CD4-positive, CD25-positive, alpha-beta regulatory T cell (primary cell): ENCODE measurements at regions not wholly inside any gene's neighbourhood (a gene's known extent, or its start where the extent isn't known, plus 50 kb on each side); places are given as distances from the start of the nearest gene placed in this dataset.

Experiments used
- ATAC-seq, 2 donors: fragments of 150-1000 bp; cut with Tn5 transposase; one replicate each; pipeline ENCODE4 v1.10.0; 2021; ENCODE audit warnings: low read depth in 2 of 2, moderate number of reproducible peaks in 2 of 2, moderate library complexity in 1 of 2
- DNase-seq, 3 donors: peaks; one replicate each; pipeline versions ENCODE4 v3.0.0 to v3.0.0-alpha.2; 2012 to 2022; ENCODE audit warnings: mixed read lengths in 1 of 3
- H3K27ac ChIP-seq: one replicate; pipeline ENCODE4 v1.7.0; 2013; ENCODE audit warnings: mild to moderate bottlenecking, low read length; ENCODE audit not compliant: insufficient read depth, poor library complexity, severe bottlenecking
- H3K27me3 ChIP-seq: one replicate; pipeline ENCODE4 v1.7.0; 2013; ENCODE audit warnings: low read length; ENCODE audit not compliant: control insufficient read depth, insufficient read depth
- H3K36me3 ChIP-seq: one replicate; pipeline ENCODE4 v1.7.0; 2013; ENCODE audit warnings: mild to moderate bottlenecking, low read length, moderate library complexity; ENCODE audit not compliant: control insufficient read depth, insufficient read depth
- H3K4me1 ChIP-seq: 2 replicates; pipeline ENCODE4 v1.7.0; 2013; ENCODE audit warnings: mild to moderate bottlenecking, low read length; ENCODE audit not compliant: insufficient read depth, control insufficient read depth, poor library complexity, severe bottlenecking
- H3K4me3 ChIP-seq: one replicate; pipeline ENCODE4 v1.7.0; 2013; ENCODE audit warnings: low read depth, mild to moderate bottlenecking, low read length, moderate library complexity
- H3K9me3 ChIP-seq, 2 experiments: 1 replicate in 1 of 2; 2 replicates in 1 of 2; pipeline ENCODE4 v1.7.0; 2013; ENCODE audit warnings: low read length in 2 of 2, mild to moderate bottlenecking in 1 of 2, moderate library complexity in 1 of 2; ENCODE audit not compliant: control insufficient read depth in 2 of 2
- H3K27ac Mint-ChIP-seq, 3 donors: one replicate each; pipeline ENCODE4 v1.8.0; 2020 to 2022; ENCODE audit warnings: mild to moderate bottlenecking in 3 of 3, mixed read lengths in 3 of 3, moderate library complexity in 2 of 3
- H3K27me3 Mint-ChIP-seq: one replicate; pipeline ENCODE4 v1.8.0; 2022; ENCODE audit warnings: mild to moderate bottlenecking, mixed read lengths
- H3K36me3 Mint-ChIP-seq: one replicate; pipeline ENCODE4 v1.8.0; 2020; ENCODE audit warnings: mixed read lengths
- H3K4me1 Mint-ChIP-seq, 4 donors: one replicate each; pipeline ENCODE4 v1.8.0; 2020 to 2022; ENCODE audit warnings: mixed read lengths in 4 of 4, mild to moderate bottlenecking in 1 of 4
- H3K4me3 Mint-ChIP-seq, 4 donors: one replicate each; pipeline ENCODE4 v1.8.0; 2020 to 2022; ENCODE audit warnings: mild to moderate bottlenecking in 4 of 4, mixed read lengths in 4 of 4, moderate library complexity in 3 of 4
- H3K9me3 Mint-ChIP-seq, 7 donors: one replicate each; pipeline ENCODE4 v1.8.0; 2020 to 2022; ENCODE audit warnings: mixed read lengths in 7 of 7, mild to moderate bottlenecking in 3 of 7, moderate library complexity in 2 of 7

DNA sequence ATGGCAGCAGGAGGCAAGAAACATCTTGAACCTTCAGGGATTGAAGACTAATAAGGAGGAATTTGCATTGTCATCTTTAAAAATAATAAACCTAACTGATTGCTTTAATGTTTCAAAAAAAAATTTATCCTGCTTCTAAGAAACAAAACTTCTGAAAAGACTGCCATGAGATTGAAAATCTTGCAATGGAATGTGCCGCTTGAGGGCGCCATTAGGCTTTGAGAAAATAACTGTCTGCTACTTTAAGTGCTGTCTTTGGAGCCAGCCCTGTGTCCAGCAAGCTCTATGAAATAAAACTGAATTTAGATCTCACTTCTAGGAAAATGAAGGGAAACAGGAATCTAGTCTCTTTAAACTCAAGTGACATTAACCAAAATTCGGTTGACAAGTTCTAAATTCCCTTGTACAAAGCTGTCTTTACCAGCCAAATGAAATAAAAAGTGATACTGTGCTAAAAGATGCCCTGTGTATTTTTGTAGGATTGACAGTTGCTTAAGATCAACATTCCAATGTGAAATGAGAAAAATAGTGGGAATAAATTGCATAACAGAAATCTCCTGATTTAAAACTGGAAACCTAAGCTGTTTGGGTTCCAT lies 79.4 kb downstream of the ESM1 start:
- Histone ChIP-seq H3K9me3 (no peaks in the 10 kb centered on the region), H3K27ac (no peak overlapping the region), H3K4me3 (no peak overlapping the region), H3K36me3 (no peaks in the 10 kb centered on the region), H3K4me1 (peaks cover 7% of the 10 kb centered on the region), H3K27me3 (peaks cover 35% of the 10 kb centered on the region)
- Mint-ChIP-seq H3K4me3 (no peak overlapping the region), H3K27ac (no peak overlapping the region), H3K36me3 (no peaks in the 10 kb centered on the region), H3K9me3 (peaks cover 0 to 4% (median 0%) of the 10 kb centered on the region in 7 donors), H3K27me3 (peaks cover 75% of the 10 kb centered on the region), H3K4me1 (peaks cover 7 to 13% (median 11%) of the 10 kb centered on the region in 4 donors)
- ATAC-seq, result no peak
- DNase-seq, result peak; percentile 31 to 73 (median 42)

- Histone ChIP-seq H3K36me3 (no peaks in the 10 kb centered on the region), H3K9me3 (no peaks in the 10 kb centered on the region), H3K27me3 (peaks cover 38% of the 10 kb centered on the region), H3K4me3 (no peak overlapping the region), H3K4me1 (peaks cover 7% of the 10 kb centered on the region), H3K27ac (no peak overlapping the region)
- Mint-ChIP-seq H3K4me3 (no peak overlapping the region), H3K27me3 (peaks cover 73% of the 10 kb centered on the region), H3K36me3 (no peaks in the 10 kb centered on the region), H3K9me3 (peaks cover 0 to 2% (median 0%) of the 10 kb centered on the region in 7 donors), H3K4me1 (peaks cover 7 to 13% (median 11%) of the 10 kb centered on the region in 4 donors), H3K27ac (no peak overlapping the region)
- DNase-seq, result no peak
- ATAC-seq, result no peak
Measured at GRCh38 chr5:54905246-54905795, 80.1 kb downstream of the ESM1 start.

DNA sequence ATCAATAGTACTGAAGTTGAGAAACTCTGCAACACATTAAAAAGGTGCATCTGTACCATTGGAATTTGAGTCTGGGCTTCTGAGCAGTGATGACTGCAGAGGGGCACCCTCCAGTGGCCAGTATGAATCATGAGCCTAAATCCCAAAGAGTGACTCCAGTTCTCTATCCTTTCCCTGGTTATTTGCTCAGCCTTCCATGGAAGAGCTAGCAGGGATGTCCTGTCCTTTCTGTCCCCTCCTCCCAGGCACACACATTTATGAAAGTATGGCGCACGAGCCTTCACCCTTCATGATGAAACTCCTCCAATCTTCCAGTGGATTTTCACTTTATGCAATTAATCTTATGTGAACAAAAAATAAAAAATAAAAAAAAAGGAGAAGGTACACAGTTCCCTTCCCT lies 81.0 kb downstream of the ESM1 start:
- Histone ChIP-seq H3K27me3 (peaks cover 37% of the 10 kb centered on the region), H3K4me3 (no peak overlapping the region), H3K4me1 (peaks cover 7% of the 10 kb centered on the region), H3K36me3 (no peaks in the 10 kb centered on the region), H3K9me3 (no peaks in the 10 kb centered on the region), H3K27ac (no peak overlapping the region)
- H3K9me3 Mint-ChIP-seq, result peaks cover 0 to 2% (median 0%) of the 10 kb centered on the region in 7 donors
- DNase-seq (no peak), ATAC-seq (no peak)
- no peaks in the 10 kb centered on the region for H3K36me3 Mint-ChIP-seq
- H3K27me3 Mint-ChIP-seq, result peaks cover 73% of the 10 kb centered on the region
- H3K4me3 Mint-ChIP-seq, result no peak overlapping the region
- H3K4me1 Mint-ChIP-seq, result peaks cover 7 to 13% (median 11%) of the 10 kb centered on the region in 4 donors
- H3K27ac Mint-ChIP-seq, result no peak overlapping the region

- Histone ChIP-seq H3K4me1 (peaks cover 7% of the 10 kb centered on the region), H3K36me3 (no peaks in the 10 kb centered on the region), H3K4me3 (no peak overlapping the region), H3K27ac (no peak overlapping the region), H3K27me3 (peaks cover 39% of the 10 kb centered on the region), H3K9me3 (no peaks in the 10 kb centered on the region)
- peak in 2 of 3 donors; percentile 10 to 89 for DNase-seq
- Mint-ChIP-seq H3K4me3 (no peak overlapping the region), H3K9me3 (no peaks in the 10 kb centered on the region), H3K36me3 (no peaks in the 10 kb centered on the region), H3K27me3 (peaks cover 72% of the 10 kb centered on the region), H3K4me1 (peaks cover 7 to 13% (median 11%) of the 10 kb centered on the region in 4 donors), H3K27ac (peak overlapping the region in 2 of 3 donors; percentile 27 to 52)
- ATAC-seq, result peak; percentile 71 to 83
Measured at GRCh38 chr5:54902791-54903473, 82.5 kb downstream of the ESM1 start.

GRCh38 chr5:54900984-54901725 lies 84.2 kb downstream of the ESM1 start:
- peaks cover 39% of the 10 kb centered on the region for H3K27me3 ChIP-seq

GRCh38 chr5:54897001-54897400 lies 88.4 kb downstream of the ESM1 start:
- H3K9me3 ChIP-seq, result no peaks in the 10 kb centered on the region
- ATAC-seq, result no peak
- Mint-ChIP-seq H3K36me3 (no peaks in the 10 kb centered on the region), H3K27ac (no peak overlapping the region), H3K4me3 (no peak overlapping the region), H3K4me1 (peaks cover 0 to 5% (median 5%) of the 10 kb centered on the region in 4 donors), H3K9me3 (no peaks in the 10 kb centered on the region), H3K27me3 (peaks cover 55% of the 10 kb centered on the region)
- no peak for DNase-seq
- H3K27me3 ChIP-seq, result peaks cover 41% of the 10 kb centered on the region
- no peak overlapping the region for H3K27ac ChIP-seq
- no peak overlapping the region for H3K4me3 ChIP-seq
- H3K36me3 ChIP-seq, result no peaks in the 10 kb centered on the region
- H3K4me1 ChIP-seq, result no peaks in the 10 kb centered on the region

More at GRCh38 chr5:54900984-54901725, 84.2 kb downstream of the ESM1 start:
- H3K27me3 Mint-ChIP-seq, result peaks cover 66% of the 10 kb centered on the region
- ATAC-seq, result no peak
- no peak overlapping the region for H3K27ac Mint-ChIP-seq
- Histone ChIP-seq H3K9me3 (no peaks in the 10 kb centered on the region), H3K4me1 (peaks cover 7% of the 10 kb centered on the region), H3K36me3 (no peaks in the 10 kb centered on the region), H3K27ac (no peak overlapping the region), H3K4me3 (no peak overlapping the region)
- no peak for DNase-seq
- H3K9me3 Mint-ChIP-seq, result no peaks in the 10 kb centered on the region
- H3K4me1 Mint-ChIP-seq, result peaks cover 9 to 13% (median 11%) of the 10 kb centered on the region in 4 donors
- no peaks in the 10 kb centered on the region for H3K36me3 Mint-ChIP-seq
- no peak overlapping the region for H3K4me3 Mint-ChIP-seq

DNA sequence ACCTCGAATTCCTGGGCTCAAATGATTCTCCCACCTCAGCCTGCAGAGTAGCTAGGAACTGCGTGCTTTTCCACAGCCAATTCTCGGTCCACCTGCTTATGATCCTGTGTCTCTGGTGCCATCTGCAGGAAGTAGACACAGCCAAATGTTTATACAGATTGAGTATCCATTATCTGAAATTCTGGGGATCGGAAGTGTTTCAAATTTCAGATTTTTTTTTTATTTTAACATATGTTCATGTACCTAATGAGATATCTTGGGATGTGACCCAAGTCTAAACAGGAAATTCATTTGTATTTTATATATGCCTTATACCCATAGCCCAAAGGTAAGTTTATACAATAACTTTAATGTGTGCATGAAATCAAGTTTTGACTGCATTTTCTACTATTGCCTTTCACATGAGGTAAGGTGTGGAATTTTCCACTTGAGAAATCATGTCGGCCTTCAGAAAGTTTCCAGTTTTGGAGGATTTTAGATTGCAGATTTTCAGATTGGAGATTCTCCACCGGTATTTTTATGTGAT lies 89.5 kb downstream of the ESM1 start:
- Histone ChIP-seq H3K4me3 (peak overlapping the region; percentile 28), H3K36me3 (no peaks in the 10 kb centered on the region), H3K27me3 (peaks cover 41% of the 10 kb centered on the region), H3K9me3 (no peaks in the 10 kb centered on the region), H3K4me1 (no peaks in the 10 kb centered on the region), H3K27ac (no peak overlapping the region)
- Mint-ChIP-seq H3K9me3 (no peaks in the 10 kb centered on the region), H3K4me3 (peak overlapping the region in 1 of 4 donors; percentile 52), H3K4me1 (peaks cover 0 to 5% (median 5%) of the 10 kb centered on the region in 4 donors), H3K27ac (peak overlapping the region in 1 of 3 donors; percentile 35), H3K36me3 (peaks cover 4% of the 10 kb centered on the region), H3K27me3 (peaks cover 55% of the 10 kb centered on the region)
- DNase-seq, result peak in 1 of 3 donors; percentile 20
- no peak for ATAC-seq
